ENCODE measurements at regions not wholly inside any gene's neighbourhood (a gene's known extent, or its start where the extent isn't known, plus 50 kb on each side); places are given as distances from the start of the nearest gene placed in this dataset.

DNA sequence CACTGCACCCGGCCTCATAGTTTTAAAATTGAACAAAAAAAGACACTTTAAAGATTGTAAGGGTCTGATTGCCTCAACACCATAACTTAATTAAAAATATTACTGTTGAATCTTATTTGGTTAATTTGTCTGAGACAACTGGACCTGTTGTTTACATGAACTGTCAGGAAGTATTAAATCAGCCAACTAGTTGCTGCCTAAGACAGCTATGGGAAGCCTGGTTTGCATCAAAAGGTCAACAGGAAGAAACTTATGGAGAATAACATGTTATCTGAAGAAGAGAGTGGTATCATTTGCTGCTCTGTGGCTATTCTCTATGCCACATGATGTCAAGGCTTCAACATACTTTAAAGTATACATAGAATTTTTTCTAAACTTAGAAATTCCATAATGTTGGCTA, 853.5 kb upstream of the ADAMTS5 start:
- TF ChIP-seq, protein P1, sequence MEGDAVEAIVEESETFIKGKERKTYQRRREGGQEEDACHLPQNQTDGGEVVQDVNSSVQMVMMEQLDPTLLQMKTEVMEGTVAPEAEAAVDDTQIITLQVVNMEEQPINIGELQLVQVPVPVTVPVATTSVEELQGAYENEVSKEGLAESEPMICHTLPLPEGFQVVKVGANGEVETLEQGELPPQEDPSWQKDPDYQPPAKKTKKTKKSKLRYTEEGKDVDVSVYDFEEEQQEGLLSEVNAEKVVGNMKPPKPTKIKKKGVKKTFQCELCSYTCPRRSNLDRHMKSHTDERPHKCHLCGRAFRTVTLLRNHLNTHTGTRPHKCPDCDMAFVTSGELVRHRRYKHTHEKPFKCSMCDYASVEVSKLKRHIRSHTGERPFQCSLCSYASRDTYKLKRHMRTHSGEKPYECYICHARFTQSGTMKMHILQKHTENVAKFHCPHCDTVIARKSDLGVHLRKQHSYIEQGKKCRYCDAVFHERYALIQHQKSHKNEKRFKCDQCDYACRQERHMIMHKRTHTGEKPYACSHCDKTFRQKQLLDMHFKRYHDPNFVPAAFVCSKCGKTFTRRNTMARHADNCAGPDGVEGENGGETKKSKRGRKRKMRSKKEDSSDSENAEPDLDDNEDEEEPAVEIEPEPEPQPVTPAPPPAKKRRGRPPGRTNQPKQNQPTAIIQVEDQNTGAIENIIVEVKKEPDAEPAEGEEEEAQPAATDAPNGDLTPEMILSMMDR (IDR thresholded peaks at IDR 0.05; ENCODE audit: insufficient read depth, low read length, missing control alignments): no peak
- POLR2A ChIA-PET: no interaction called here

GRCh38 chr21:27819299-27819698, 852.4 kb upstream of the ADAMTS5 start:
- no peak overlapping the region for H3K4me3 ChIP-seq (ENCODE audit: low read depth, low read length)
- ChIA-PET POLR2A (no interaction called here), CTCF (interaction anchor here (3.1 kb wide), 1 partner anchor 16 kb away, joined by 13 read pairs; no protein-coding TSS in a partner anchor)
- TF ChIP-seq, protein P1 (IDR thresholded peaks at IDR 0.05; ENCODE audit: insufficient read depth, low read length, missing control alignments): no peak
- DNase-seq (ENCODE audit: low read depth, low spot score): no peak

More for the DNA sequence above, 853.5 kb upstream of the ADAMTS5 start:
- DNase-seq (ENCODE audit: low read depth, low spot score): no peak
- no peak overlapping the region for H3K4me3 ChIP-seq (ENCODE audit: low read depth, low read length)
- CTCF ChIA-PET: interaction anchor here (3.1 kb wide), 1 partner anchor 17 kb away, joined by 13 read pairs; no protein-coding TSS in a partner anchor

GRCh38 chr21:27818847-27819246, 852.0 kb upstream of the ADAMTS5 start:
- CTCF ChIA-PET: interaction anchor here (3.1 kb wide), 1 partner anchor 15 kb away, joined by 13 read pairs; no protein-coding TSS in a partner anchor
- DNase-seq (ENCODE audit: low read depth, low spot score): no peak
- TF ChIP-seq, protein P1 (IDR thresholded peaks at IDR 0.05; ENCODE audit: insufficient read depth, low read length, missing control alignments): no peak
- H3K4me3 ChIP-seq (ENCODE audit: low read depth, low read length): no peak overlapping the region
- POLR2A ChIA-PET: no interaction called here

DNA sequence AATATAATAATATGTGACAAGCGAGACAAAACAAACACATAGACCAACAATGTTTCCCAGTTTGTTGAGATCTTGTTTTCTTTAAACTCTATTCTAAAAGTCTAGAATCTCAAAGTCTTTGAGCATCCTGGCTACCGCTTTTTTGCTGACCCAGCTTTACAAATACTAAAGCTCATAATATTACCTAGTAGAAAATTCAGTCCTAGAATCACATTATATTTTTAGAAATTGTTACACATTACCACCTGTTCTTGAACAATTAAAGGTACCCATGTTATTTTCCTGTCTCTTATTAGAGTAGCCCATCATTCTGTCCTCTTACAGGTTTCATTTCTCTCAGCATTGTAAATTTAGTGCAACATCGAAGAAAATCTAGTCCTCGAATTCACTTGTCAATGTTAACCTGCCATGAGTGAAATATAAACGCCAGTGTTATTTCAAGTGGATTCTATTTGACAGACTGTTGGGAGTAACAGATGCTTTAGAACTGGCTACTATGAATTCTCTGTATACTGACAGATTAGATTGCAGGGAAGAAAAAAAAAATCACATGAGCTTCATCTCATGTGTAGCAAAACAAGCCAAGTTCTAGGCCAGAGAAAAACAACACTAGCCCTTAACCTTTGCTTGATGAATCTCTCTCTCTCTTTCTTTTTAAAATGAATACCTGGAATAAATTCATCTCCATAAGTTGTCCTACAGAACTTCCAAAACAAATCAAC, 851.2 kb upstream of the ADAMTS5 start:
- no peak for DNase-seq (ENCODE audit: low read depth, low spot score)
- POLR2A ChIA-PET: no interaction called here
- H3K4me3 ChIP-seq (ENCODE audit: low read depth, low read length): no peak overlapping the region
- CTCF ChIA-PET: interaction anchor here (1.2 kb wide), 1 partner anchor 124 kb away, joined by 3 read pairs; no protein-coding TSS in a partner anchor
- TF ChIP-seq, protein P1 (IDR thresholded peaks at IDR 0.05; ENCODE audit: insufficient read depth, low read length, missing control alignments): no peak

DNA sequence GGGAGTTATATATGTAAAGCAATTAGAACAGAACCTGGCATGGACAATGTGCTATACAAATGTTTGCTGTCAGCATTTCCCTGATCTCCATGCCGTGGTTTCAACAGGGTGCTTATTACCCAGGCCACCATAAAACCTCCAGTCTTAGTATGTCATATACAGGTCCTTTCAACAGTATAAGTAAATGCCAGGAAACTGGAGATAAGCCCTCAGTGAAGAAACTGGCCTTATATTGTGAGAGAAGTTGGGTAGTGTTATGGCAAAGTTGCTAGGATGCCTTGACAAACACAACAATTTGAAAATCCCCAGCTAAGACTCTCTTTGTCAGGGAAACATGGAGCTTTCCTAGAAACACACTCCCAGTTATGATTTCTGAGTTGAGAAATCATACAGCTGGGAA, 850.2 kb upstream of the ADAMTS5 start:
- ChIA-PET CTCF (interaction anchor here (1.2 kb wide), 1 partner anchor 123 kb away, joined by 3 read pairs; no protein-coding TSS in a partner anchor), POLR2A (no interaction called here)
- DNase-seq (ENCODE audit: low read depth, low spot score): no peak
- TF ChIP-seq, protein P1 (IDR thresholded peaks at IDR 0.05; ENCODE audit: insufficient read depth, low read length, missing control alignments): no peak
- H3K4me3 ChIP-seq (ENCODE audit: low read depth, low read length): no peak overlapping the region

- DNase-seq (ENCODE audit: low read depth, low spot score): no peak
- TF ChIP-seq, protein P1 (IDR thresholded peaks at IDR 0.05; ENCODE audit: insufficient read depth, low read length, missing control alignments): no peak
- no peak overlapping the region for H3K4me3 ChIP-seq (ENCODE audit: low read depth, low read length)
- CTCF ChIA-PET: interaction anchor here (1.2 kb wide), 1 partner anchor 13 kb away, joined by 6 read pairs; no protein-coding TSS in a partner anchor
- POLR2A ChIA-PET: no interaction called here
These were observed 849.4 kb upstream of the ADAMTS5 start for GRCh38 chr21:27816301-27816700.

Measured in AG04449 (cell line).